ENCODE measurements at regions not wholly inside any gene's neighbourhood (a gene's known extent, or its start where the extent isn't known, plus 50 kb on each side); places are given as distances from the start of the nearest gene placed in this dataset.

DNA sequence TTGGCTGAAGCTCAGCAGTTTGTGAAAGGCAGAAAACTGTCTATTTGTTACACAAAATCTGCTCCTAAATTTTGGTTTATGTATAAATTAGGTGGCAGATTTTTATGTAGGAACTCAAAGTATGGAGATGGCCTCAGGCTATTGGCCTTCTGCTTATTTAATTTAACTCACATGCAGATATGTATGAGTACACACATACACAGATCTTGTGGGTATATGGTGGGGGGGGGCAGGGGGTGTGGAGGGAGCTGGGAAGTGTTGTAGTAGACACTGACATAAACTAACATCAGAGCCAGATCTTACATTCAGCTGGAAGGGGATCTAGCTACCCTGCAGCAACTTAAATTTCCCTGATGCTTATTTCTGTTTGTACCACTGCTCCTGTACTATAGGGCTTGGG, 170.8 kb downstream of the EPM2A start:
- no peak for TF ChIP-seq ZFX (IDR thresholded peaks at IDR 0.05; ENCODE audit: borderline replicate concordance)
- TF ChIP-seq, protein P1, sequence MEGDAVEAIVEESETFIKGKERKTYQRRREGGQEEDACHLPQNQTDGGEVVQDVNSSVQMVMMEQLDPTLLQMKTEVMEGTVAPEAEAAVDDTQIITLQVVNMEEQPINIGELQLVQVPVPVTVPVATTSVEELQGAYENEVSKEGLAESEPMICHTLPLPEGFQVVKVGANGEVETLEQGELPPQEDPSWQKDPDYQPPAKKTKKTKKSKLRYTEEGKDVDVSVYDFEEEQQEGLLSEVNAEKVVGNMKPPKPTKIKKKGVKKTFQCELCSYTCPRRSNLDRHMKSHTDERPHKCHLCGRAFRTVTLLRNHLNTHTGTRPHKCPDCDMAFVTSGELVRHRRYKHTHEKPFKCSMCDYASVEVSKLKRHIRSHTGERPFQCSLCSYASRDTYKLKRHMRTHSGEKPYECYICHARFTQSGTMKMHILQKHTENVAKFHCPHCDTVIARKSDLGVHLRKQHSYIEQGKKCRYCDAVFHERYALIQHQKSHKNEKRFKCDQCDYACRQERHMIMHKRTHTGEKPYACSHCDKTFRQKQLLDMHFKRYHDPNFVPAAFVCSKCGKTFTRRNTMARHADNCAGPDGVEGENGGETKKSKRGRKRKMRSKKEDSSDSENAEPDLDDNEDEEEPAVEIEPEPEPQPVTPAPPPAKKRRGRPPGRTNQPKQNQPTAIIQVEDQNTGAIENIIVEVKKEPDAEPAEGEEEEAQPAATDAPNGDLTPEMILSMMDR (IDR thresholded peaks at IDR 0.05): no peak

Measured in 22Rv1 (cell line).